ENCODE measurements at regions not wholly inside any gene's neighbourhood (a gene's known extent, or its start where the extent isn't known, plus 50 kb on each side); places are given as distances from the start of the nearest gene placed in this dataset.

- no peaks in the 10 kb centered on the region for H3K9me3 ChIP-seq (ENCODE audit: control insufficient read depth in 1 of 2, low read length in 2 of 2)
- H3K27ac ChIP-seq (ENCODE audit: low read length): no peak overlapping the region
- H3K27me3 ChIP-seq (ENCODE audit: low read depth, low read length): no peaks in the 10 kb centered on the region
- no peaks in the 10 kb centered on the region for H3K4me1 ChIP-seq (ENCODE audit: control insufficient read depth in 1 of 2, insufficient read depth in 2 of 2, low read length in 2 of 2)
- H3K36me3 ChIP-seq (ENCODE audit: control insufficient read depth in 1 of 2, insufficient read depth in 2 of 2, low read length in 2 of 2): no peaks in the 10 kb centered on the region
- H3K4me3 ChIP-seq (ENCODE audit: low read depth in 1 of 2, low read length in 2 of 2): no peak overlapping the region
These were observed 66.2 kb downstream of the CCDC54 start for GRCh38 chr3:107443461-107443860.

GRCh38 chr3:107446706-107447105, 69.5 kb downstream of the CCDC54 start:
- H3K27ac ChIP-seq (ENCODE audit: low read length): no peak overlapping the region
- H3K9me3 ChIP-seq (ENCODE audit: control insufficient read depth in 1 of 2, low read length in 2 of 2): no peaks in the 10 kb centered on the region
- no peak overlapping the region for H3K4me3 ChIP-seq (ENCODE audit: low read depth in 1 of 2, low read length in 2 of 2)
- H3K27me3 ChIP-seq (ENCODE audit: low read depth, low read length): no peaks in the 10 kb centered on the region
- no peaks in the 10 kb centered on the region for H3K36me3 ChIP-seq (ENCODE audit: control insufficient read depth in 1 of 2, insufficient read depth in 2 of 2, low read length in 2 of 2)
- no peaks in the 10 kb centered on the region for H3K4me1 ChIP-seq (ENCODE audit: control insufficient read depth in 1 of 2, insufficient read depth in 2 of 2, low read length in 2 of 2)

- no peaks in the 10 kb centered on the region for H3K4me1 ChIP-seq (ENCODE audit: control insufficient read depth in 1 of 2, insufficient read depth in 2 of 2, low read length in 2 of 2)
- H3K36me3 ChIP-seq (ENCODE audit: control insufficient read depth in 1 of 2, insufficient read depth in 2 of 2, low read length in 2 of 2): no peaks in the 10 kb centered on the region
- H3K4me3 ChIP-seq (ENCODE audit: low read depth in 1 of 2, low read length in 2 of 2): no peak overlapping the region
- H3K27me3 ChIP-seq (ENCODE audit: low read depth, low read length): no peaks in the 10 kb centered on the region
- no peak overlapping the region for H3K27ac ChIP-seq (ENCODE audit: low read length)
- H3K9me3 ChIP-seq (ENCODE audit: control insufficient read depth in 1 of 2, low read length in 2 of 2): no peaks in the 10 kb centered on the region
These were observed 72.4 kb upstream of the BBX start for GRCh38 chr3:107450254-107450893.

- Histone ChIP-seq H3K4me1 (ENCODE audit: control insufficient read depth in 1 of 2, insufficient read depth in 2 of 2, low read length in 2 of 2) (no peaks in the 10 kb centered on the region), H3K27me3 (ENCODE audit: low read depth, low read length) (no peaks in the 10 kb centered on the region), H3K36me3 (ENCODE audit: control insufficient read depth in 1 of 2, insufficient read depth in 2 of 2, low read length in 2 of 2) (no peaks in the 10 kb centered on the region), H3K9me3 (ENCODE audit: control insufficient read depth in 1 of 2, low read length in 2 of 2) (no peaks in the 10 kb centered on the region), H3K4me3 (ENCODE audit: low read depth in 1 of 2, low read length in 2 of 2) (no peak overlapping the region), H3K27ac (ENCODE audit: low read length) (no peak overlapping the region)
These were observed 70.3 kb upstream of the BBX start for GRCh38 chr3:107452436-107452835.

- Histone ChIP-seq H3K36me3 (ENCODE audit: control insufficient read depth in 1 of 2, insufficient read depth in 2 of 2, low read length in 2 of 2) (no peaks in the 10 kb centered on the region), H3K27ac (ENCODE audit: low read length) (no peak overlapping the region), H3K27me3 (ENCODE audit: low read depth, low read length) (no peaks in the 10 kb centered on the region), H3K9me3 (ENCODE audit: control insufficient read depth in 1 of 2, low read length in 2 of 2) (no peaks in the 10 kb centered on the region), H3K4me1 (ENCODE audit: control insufficient read depth in 1 of 2, insufficient read depth in 2 of 2, low read length in 2 of 2) (no peaks in the 10 kb centered on the region), H3K4me3 (ENCODE audit: low read depth in 1 of 2, low read length in 2 of 2) (no peak overlapping the region)
These were observed 69.3 kb upstream of the BBX start for GRCh38 chr3:107453504-107453903.

GRCh38 chr3:107455621-107456020, 67.1 kb upstream of the BBX start:
- H3K4me3 ChIP-seq (ENCODE audit: low read depth in 1 of 2, low read length in 2 of 2): no peak overlapping the region
- H3K9me3 ChIP-seq (ENCODE audit: control insufficient read depth in 1 of 2, low read length in 2 of 2): no peaks in the 10 kb centered on the region
- no peak overlapping the region for H3K27ac ChIP-seq (ENCODE audit: low read length)
- H3K4me1 ChIP-seq (ENCODE audit: control insufficient read depth in 1 of 2, insufficient read depth in 2 of 2, low read length in 2 of 2): no peaks in the 10 kb centered on the region
- H3K27me3 ChIP-seq (ENCODE audit: low read depth, low read length): no peaks in the 10 kb centered on the region
- no peaks in the 10 kb centered on the region for H3K36me3 ChIP-seq (ENCODE audit: control insufficient read depth in 1 of 2, insufficient read depth in 2 of 2, low read length in 2 of 2)

- no peaks in the 10 kb centered on the region for H3K27me3 ChIP-seq (ENCODE audit: low read depth, low read length)
- H3K4me3 ChIP-seq (ENCODE audit: low read depth in 1 of 2, low read length in 2 of 2): no peak overlapping the region
- no peak overlapping the region for H3K27ac ChIP-seq (ENCODE audit: low read length)
- no peaks in the 10 kb centered on the region for H3K4me1 ChIP-seq (ENCODE audit: control insufficient read depth in 1 of 2, insufficient read depth in 2 of 2, low read length in 2 of 2)
- no peaks in the 10 kb centered on the region for H3K36me3 ChIP-seq (ENCODE audit: control insufficient read depth in 1 of 2, insufficient read depth in 2 of 2, low read length in 2 of 2)
- H3K9me3 ChIP-seq (ENCODE audit: control insufficient read depth in 1 of 2, low read length in 2 of 2): no peaks in the 10 kb centered on the region
These were observed 66.3 kb upstream of the BBX start for GRCh38 chr3:107456501-107456900.

- Histone ChIP-seq H3K27me3 (ENCODE audit: low read depth, low read length) (no peaks in the 10 kb centered on the region), H3K27ac (ENCODE audit: low read length) (no peak overlapping the region), H3K4me1 (ENCODE audit: control insufficient read depth in 1 of 2, insufficient read depth in 2 of 2, low read length in 2 of 2) (no peaks in the 10 kb centered on the region), H3K4me3 (ENCODE audit: low read depth in 1 of 2, low read length in 2 of 2) (no peak overlapping the region), H3K36me3 (ENCODE audit: control insufficient read depth in 1 of 2, insufficient read depth in 2 of 2, low read length in 2 of 2) (no peaks in the 10 kb centered on the region), H3K9me3 (ENCODE audit: control insufficient read depth in 1 of 2, low read length in 2 of 2) (no peaks in the 10 kb centered on the region)
These were observed 63.9 kb upstream of the BBX start for GRCh38 chr3:107458871-107459270.

GRCh38 chr3:107461721-107462120, 61.0 kb upstream of the BBX start:
- no peaks in the 10 kb centered on the region for H3K4me1 ChIP-seq (ENCODE audit: control insufficient read depth in 1 of 2, insufficient read depth in 2 of 2, low read length in 2 of 2)
- no peak overlapping the region for H3K27ac ChIP-seq (ENCODE audit: low read length)
- H3K9me3 ChIP-seq (ENCODE audit: control insufficient read depth in 1 of 2, low read length in 2 of 2): no peaks in the 10 kb centered on the region
- no peaks in the 10 kb centered on the region for H3K27me3 ChIP-seq (ENCODE audit: low read depth, low read length)
- H3K4me3 ChIP-seq (ENCODE audit: low read depth in 1 of 2, low read length in 2 of 2): no peak overlapping the region
- H3K36me3 ChIP-seq (ENCODE audit: control insufficient read depth in 1 of 2, insufficient read depth in 2 of 2, low read length in 2 of 2): no peaks in the 10 kb centered on the region

- Histone ChIP-seq H3K27ac (ENCODE audit: low read length) (no peak overlapping the region), H3K9me3 (ENCODE audit: control insufficient read depth in 1 of 2, low read length in 2 of 2) (no peaks in the 10 kb centered on the region), H3K4me1 (ENCODE audit: control insufficient read depth in 1 of 2, insufficient read depth in 2 of 2, low read length in 2 of 2) (no peaks in the 10 kb centered on the region), H3K36me3 (ENCODE audit: control insufficient read depth in 1 of 2, insufficient read depth in 2 of 2, low read length in 2 of 2) (no peaks in the 10 kb centered on the region), H3K4me3 (ENCODE audit: low read depth in 1 of 2, low read length in 2 of 2) (no peak overlapping the region), H3K27me3 (ENCODE audit: low read depth, low read length) (no peaks in the 10 kb centered on the region)
These were observed 58.7 kb upstream of the BBX start for GRCh38 chr3:107464037-107464436.

GRCh38 chr3:107465064-107465631, 57.6 kb upstream of the BBX start:
- Histone ChIP-seq H3K36me3 (ENCODE audit: control insufficient read depth in 1 of 2, insufficient read depth in 2 of 2, low read length in 2 of 2) (no peaks in the 10 kb centered on the region), H3K9me3 (ENCODE audit: control insufficient read depth in 1 of 2, low read length in 2 of 2) (no peaks in the 10 kb centered on the region), H3K27me3 (ENCODE audit: low read depth, low read length) (no peaks in the 10 kb centered on the region), H3K4me3 (ENCODE audit: low read depth in 1 of 2, low read length in 2 of 2) (no peak overlapping the region), H3K4me1 (ENCODE audit: control insufficient read depth in 1 of 2, insufficient read depth in 2 of 2, low read length in 2 of 2) (no peaks in the 10 kb centered on the region), H3K27ac (ENCODE audit: low read length) (no peak overlapping the region)

- Histone ChIP-seq H3K27ac (ENCODE audit: low read length) (no peak overlapping the region), H3K4me3 (ENCODE audit: low read depth in 1 of 2, low read length in 2 of 2) (no peak overlapping the region), H3K27me3 (ENCODE audit: low read depth, low read length) (no peaks in the 10 kb centered on the region), H3K9me3 (ENCODE audit: control insufficient read depth in 1 of 2, low read length in 2 of 2) (no peaks in the 10 kb centered on the region), H3K36me3 (ENCODE audit: control insufficient read depth in 1 of 2, insufficient read depth in 2 of 2, low read length in 2 of 2) (no peaks in the 10 kb centered on the region), H3K4me1 (ENCODE audit: control insufficient read depth in 1 of 2, insufficient read depth in 2 of 2, low read length in 2 of 2) (no peaks in the 10 kb centered on the region)
These were observed 54.0 kb upstream of the BBX start for GRCh38 chr3:107468782-107469181.
